ENCODE measurements at regions not wholly inside any gene's neighbourhood (a gene's known extent, or its start where the extent isn't known, plus 50 kb on each side); places are given as distances from the start of the nearest gene placed in this dataset.

- Histone ChIP-seq H3K4me1 (no peaks in the 10 kb centered on the region), H3K27ac (replicated peaks) (no peak overlapping the region), H3K4me3 (no peak overlapping the region), H3K9me3 (replicated peaks) (no peaks in the 10 kb centered on the region), H3K27me3 (ENCODE audit: low read depth) (peaks cover 8% of the 10 kb centered on the region), H3K36me3 (no peaks in the 10 kb centered on the region)
- no peak for TF ChIP-seq CTCF (IDR thresholded peaks at IDR 0.05; ENCODE audit: borderline replicate concordance)
- no peak for DNase-seq
- intact Hi-C loops (cut with micrococcal nuclease), result no loop called here
Measured at GRCh38 chr13:53250977-53251376, 222.4 kb downstream of the OLFM4 start.

DNA sequence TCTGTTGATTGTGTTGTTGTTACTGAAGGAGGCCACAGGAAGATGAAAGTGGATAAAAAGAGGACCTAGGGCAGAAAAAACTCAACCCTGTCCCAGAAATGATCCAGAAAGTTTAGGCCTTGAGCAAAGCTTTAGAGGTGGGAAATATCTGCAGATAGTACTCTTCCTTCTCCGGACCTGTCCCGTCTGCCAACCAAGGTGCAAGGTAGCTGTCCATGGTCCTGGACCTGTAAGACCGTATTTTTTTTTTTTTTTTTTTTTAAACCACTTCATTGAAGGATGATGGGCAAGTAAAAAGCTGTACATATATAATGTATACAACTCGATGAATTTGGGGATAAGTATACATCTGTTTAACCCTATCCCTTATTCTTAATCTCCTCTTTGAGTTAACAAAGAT is 225.9 kb downstream of the OLFM4 start:
- TF ChIP-seq CTCF (IDR thresholded peaks at IDR 0.05; ENCODE audit: borderline replicate concordance), result no peak
- Histone ChIP-seq H3K36me3 (no peaks in the 10 kb centered on the region), H3K4me3 (no peak overlapping the region), H3K27me3 (ENCODE audit: low read depth) (peaks cover 37% of the 10 kb centered on the region), H3K9me3 (replicated peaks) (no peaks in the 10 kb centered on the region), H3K4me1 (no peaks in the 10 kb centered on the region), H3K27ac (replicated peaks) (no peak overlapping the region)
- intact Hi-C loops (cut with micrococcal nuclease), result no loop called here
- no peak for DNase-seq

- Histone ChIP-seq H3K36me3 (no peaks in the 10 kb centered on the region), H3K27ac (replicated peaks) (no peak overlapping the region), H3K27me3 (ENCODE audit: low read depth) (peaks cover 43% of the 10 kb centered on the region), H3K9me3 (replicated peaks) (no peaks in the 10 kb centered on the region), H3K4me1 (no peaks in the 10 kb centered on the region), H3K4me3 (no peak overlapping the region)
- intact Hi-C loops (cut with micrococcal nuclease), result no loop called here
- TF ChIP-seq CTCF (IDR thresholded peaks at IDR 0.05; ENCODE audit: borderline replicate concordance), result no peak
- DNase-seq, result no peak
Measured at GRCh38 chr13:53255795-53256194, 227.2 kb downstream of the OLFM4 start.

GRCh38 chr13:53260594-53260993 is 232.0 kb downstream of the OLFM4 start:
- Histone ChIP-seq H3K9me3 (replicated peaks) (no peaks in the 10 kb centered on the region), H3K4me3 (no peak overlapping the region), H3K27me3 (ENCODE audit: low read depth) (peaks cover 36% of the 10 kb centered on the region), H3K36me3 (no peaks in the 10 kb centered on the region), H3K27ac (replicated peaks) (no peak overlapping the region), H3K4me1 (no peaks in the 10 kb centered on the region)
- intact Hi-C loops (cut with micrococcal nuclease), result no loop called here
- DNase-seq, result no peak
- TF ChIP-seq CTCF (IDR thresholded peaks at IDR 0.05; ENCODE audit: borderline replicate concordance), result no peak

GRCh38 chr13:53264751-53265385 is 236.3 kb downstream of the OLFM4 start:
- Histone ChIP-seq H3K27me3 (ENCODE audit: low read depth) (peaks cover 4% of the 10 kb centered on the region), H3K27ac (replicated peaks) (no peak overlapping the region), H3K9me3 (replicated peaks) (peaks cover 12% of the 10 kb centered on the region), H3K4me3 (no peak overlapping the region), H3K4me1 (no peaks in the 10 kb centered on the region), H3K36me3 (no peaks in the 10 kb centered on the region)
- DNase-seq, result no peak
- intact Hi-C loops (cut with micrococcal nuclease), result no loop called here
- TF ChIP-seq CTCF (IDR thresholded peaks at IDR 0.05; ENCODE audit: borderline replicate concordance), result no peak
